ENCODE measurements at regions not wholly inside any gene's neighbourhood (a gene's known extent, or its start where the extent isn't known, plus 50 kb on each side); places are given as distances from the start of the nearest gene placed in this dataset.

DNA sequence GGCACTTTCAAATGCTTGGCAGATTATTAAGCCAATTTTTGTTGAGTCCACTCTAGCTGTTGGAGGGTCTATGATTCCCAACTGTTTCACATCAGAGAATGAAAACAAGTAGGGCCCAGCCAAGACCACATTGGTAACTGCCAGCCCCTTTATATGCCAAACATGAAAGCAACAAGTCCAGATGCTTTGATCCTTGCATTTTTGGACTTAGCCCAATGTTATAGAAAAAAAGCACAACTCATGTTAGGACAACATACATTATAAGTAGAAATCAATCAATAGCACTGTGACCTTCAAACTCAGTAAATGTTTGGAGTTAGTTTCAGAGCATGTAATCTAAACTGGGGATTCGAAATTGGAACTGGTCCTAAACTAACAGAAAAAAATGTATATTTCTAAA, 674.7 kb downstream of the MECOM start:
- TF ChIP-seq, protein P1, sequence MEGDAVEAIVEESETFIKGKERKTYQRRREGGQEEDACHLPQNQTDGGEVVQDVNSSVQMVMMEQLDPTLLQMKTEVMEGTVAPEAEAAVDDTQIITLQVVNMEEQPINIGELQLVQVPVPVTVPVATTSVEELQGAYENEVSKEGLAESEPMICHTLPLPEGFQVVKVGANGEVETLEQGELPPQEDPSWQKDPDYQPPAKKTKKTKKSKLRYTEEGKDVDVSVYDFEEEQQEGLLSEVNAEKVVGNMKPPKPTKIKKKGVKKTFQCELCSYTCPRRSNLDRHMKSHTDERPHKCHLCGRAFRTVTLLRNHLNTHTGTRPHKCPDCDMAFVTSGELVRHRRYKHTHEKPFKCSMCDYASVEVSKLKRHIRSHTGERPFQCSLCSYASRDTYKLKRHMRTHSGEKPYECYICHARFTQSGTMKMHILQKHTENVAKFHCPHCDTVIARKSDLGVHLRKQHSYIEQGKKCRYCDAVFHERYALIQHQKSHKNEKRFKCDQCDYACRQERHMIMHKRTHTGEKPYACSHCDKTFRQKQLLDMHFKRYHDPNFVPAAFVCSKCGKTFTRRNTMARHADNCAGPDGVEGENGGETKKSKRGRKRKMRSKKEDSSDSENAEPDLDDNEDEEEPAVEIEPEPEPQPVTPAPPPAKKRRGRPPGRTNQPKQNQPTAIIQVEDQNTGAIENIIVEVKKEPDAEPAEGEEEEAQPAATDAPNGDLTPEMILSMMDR (optimal IDR thresholded peaks at IDR 0.05 in 1 of 3, IDR thresholded peaks at IDR 0.05 in 1 of 3, conservative IDR thresholded peaks at IDR 0.05 in 1 of 3; ENCODE audit: extremely low read depth in 1 of 3, insufficient read depth in 2 of 3, low read length in 3 of 3): no peak
- no peak for TF ChIP-seq EZH2 (IDR thresholded peaks at IDR 0.05; ENCODE audit: low read length)

Measured in keratinocyte (primary cell).